ENCODE measurements at regions not wholly inside any gene's neighbourhood (a gene's known extent, or its start where the extent isn't known, plus 50 kb on each side); places are given as distances from the start of the nearest gene placed in this dataset.
A peak's percentile ranks its signal among the peaks of the same experiment; 100 is the strongest.

DNA sequence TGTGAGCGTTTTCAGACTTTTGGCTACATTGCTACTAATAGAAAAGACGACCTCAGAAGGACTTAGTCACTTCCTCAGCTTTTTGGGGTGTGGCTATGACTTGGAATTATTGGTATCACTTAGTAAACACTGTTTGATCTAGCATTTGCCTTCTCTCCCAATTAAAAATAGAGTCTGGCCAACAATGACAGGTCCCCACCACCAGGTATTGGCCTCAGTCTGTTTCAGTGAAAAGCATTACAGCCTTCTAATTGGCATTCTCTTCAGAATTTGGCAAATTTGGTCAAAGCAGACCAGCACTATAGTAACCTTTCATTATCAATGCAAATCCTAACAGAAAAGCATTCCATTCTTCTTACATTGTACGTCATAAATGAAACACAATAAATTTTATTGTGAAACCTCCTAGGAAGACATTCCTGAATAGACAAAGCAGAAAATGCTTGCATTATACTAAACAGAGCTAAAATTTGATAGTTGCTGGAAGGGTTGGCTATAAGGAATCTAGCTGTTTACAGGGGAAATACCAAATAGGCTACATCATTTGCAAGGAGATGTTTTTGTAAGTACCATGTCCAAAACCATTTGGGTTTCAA, 613.9 kb downstream of the IRS1 start:
- intact Hi-C loops (cut with micrococcal nuclease; ENCODE audit: unreplicated experiment): no loop called here
- BruUV-seq (replicated peaks): no TSS peak
- peaks cover 27% of the 10 kb centered on the region for H3K4me1 Mint-ChIP-seq (ENCODE audit: low read depth, unreplicated experiment)
- TF ChIP-seq, protein P1, sequence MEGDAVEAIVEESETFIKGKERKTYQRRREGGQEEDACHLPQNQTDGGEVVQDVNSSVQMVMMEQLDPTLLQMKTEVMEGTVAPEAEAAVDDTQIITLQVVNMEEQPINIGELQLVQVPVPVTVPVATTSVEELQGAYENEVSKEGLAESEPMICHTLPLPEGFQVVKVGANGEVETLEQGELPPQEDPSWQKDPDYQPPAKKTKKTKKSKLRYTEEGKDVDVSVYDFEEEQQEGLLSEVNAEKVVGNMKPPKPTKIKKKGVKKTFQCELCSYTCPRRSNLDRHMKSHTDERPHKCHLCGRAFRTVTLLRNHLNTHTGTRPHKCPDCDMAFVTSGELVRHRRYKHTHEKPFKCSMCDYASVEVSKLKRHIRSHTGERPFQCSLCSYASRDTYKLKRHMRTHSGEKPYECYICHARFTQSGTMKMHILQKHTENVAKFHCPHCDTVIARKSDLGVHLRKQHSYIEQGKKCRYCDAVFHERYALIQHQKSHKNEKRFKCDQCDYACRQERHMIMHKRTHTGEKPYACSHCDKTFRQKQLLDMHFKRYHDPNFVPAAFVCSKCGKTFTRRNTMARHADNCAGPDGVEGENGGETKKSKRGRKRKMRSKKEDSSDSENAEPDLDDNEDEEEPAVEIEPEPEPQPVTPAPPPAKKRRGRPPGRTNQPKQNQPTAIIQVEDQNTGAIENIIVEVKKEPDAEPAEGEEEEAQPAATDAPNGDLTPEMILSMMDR (IDR thresholded peaks at IDR 0.05; ENCODE audit: unreplicated experiment): no peak
- H3K36me3 Mint-ChIP-seq (ENCODE audit: insufficient read depth, unreplicated experiment): no peaks in the 10 kb centered on the region
- no peaks in the 10 kb centered on the region for H3K27me3 Mint-ChIP-seq (ENCODE audit: unreplicated experiment)
- H3K9me3 Mint-ChIP-seq (ENCODE audit: low read depth, unreplicated experiment): peaks cover 15% of the 10 kb centered on the region
- peak overlapping the region; percentile 94 for H3K27ac Mint-ChIP-seq (ENCODE audit: unreplicated experiment)
- no peak overlapping the region for H3K4me3 Mint-ChIP-seq (ENCODE audit: low read depth, unreplicated experiment)
- peak; percentile 37 for DNase-seq
- CTCF ChIA-PET: interaction anchor here (1.4 kb wide), 1 partner anchor 617 kb away, joined by 3 read pairs; no protein-coding TSS in a partner anchor

DNA sequence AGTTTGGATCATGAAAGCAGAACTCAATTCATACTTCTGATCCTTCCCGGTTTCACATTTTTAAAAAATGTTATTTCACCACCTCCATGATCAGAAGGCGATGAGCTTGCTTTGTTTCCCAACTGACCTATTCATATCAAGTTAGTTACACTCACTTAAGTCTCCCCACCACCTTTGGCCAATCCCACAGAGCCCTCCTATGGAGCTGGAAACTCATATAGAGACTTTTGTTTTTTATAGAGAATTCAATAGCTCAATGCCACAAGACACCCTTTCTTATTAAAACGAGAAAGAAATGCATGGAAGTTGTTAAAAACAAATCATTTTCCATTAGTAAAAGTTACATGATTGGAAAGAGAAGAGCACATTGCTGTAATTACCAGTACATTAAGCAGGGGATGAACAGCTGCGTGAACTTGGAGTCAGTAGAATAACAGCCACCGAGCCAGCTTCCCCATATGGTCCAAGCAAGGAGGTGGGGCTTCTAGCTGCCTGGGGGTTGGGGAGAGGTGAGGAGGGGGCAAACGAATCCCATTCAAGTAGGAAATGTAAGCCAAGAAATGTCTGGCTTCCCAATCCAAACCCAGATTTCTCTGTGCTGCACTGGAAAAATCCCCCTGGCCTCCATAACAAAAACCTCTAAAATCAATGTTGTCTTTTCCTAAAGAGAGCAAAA, 614.5 kb downstream of the IRS1 start:
- Mint-ChIP-seq H3K9me3 (ENCODE audit: low read depth, unreplicated experiment) (peaks cover 15% of the 10 kb centered on the region), H3K4me3 (ENCODE audit: low read depth, unreplicated experiment) (no peak overlapping the region), H3K27me3 (ENCODE audit: unreplicated experiment) (no peaks in the 10 kb centered on the region), H3K27ac (ENCODE audit: unreplicated experiment) (peak overlapping the region; percentile 94), H3K36me3 (ENCODE audit: insufficient read depth, unreplicated experiment) (no peaks in the 10 kb centered on the region), H3K4me1 (ENCODE audit: low read depth, unreplicated experiment) (peaks cover 27% of the 10 kb centered on the region)
- DNase-seq: peak; percentile 3
- CTCF ChIA-PET: interaction anchor here (1.4 kb wide), 2 partner anchors 296 to 617 kb away, joined by 3 to 4 read pairs; no protein-coding TSS in a partner anchor
- TF ChIP-seq, protein P1 (IDR thresholded peaks at IDR 0.05; ENCODE audit: unreplicated experiment): no peak
- TSS peak; percentile 81 for BruUV-seq (replicated peaks)
- intact Hi-C loops (cut with micrococcal nuclease; ENCODE audit: unreplicated experiment): no loop called here

DNA sequence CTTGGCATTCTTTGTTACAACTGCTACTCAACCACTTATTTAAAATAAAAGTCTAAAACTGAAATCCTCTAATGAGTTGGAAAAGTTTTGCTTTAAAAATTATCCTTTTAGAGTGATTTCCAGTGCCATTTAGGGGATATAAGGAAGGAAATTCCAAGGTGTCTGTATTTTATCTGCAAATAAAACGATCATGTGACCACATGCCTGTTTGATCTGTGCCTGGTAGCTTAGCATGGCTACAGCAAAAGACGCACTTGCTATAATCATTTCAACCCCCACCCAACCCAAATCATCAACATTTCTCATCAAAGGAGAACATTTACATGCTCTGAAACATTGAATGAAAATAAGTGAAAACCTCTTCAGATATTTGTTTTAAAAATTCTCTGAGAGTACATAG, 615.1 kb downstream of the IRS1 start:
- no peak for DNase-seq
- Mint-ChIP-seq H3K27me3 (ENCODE audit: unreplicated experiment) (no peaks in the 10 kb centered on the region), H3K4me1 (ENCODE audit: low read depth, unreplicated experiment) (peaks cover 27% of the 10 kb centered on the region), H3K9me3 (ENCODE audit: low read depth, unreplicated experiment) (peaks cover 15% of the 10 kb centered on the region), H3K4me3 (ENCODE audit: low read depth, unreplicated experiment) (no peak overlapping the region), H3K27ac (ENCODE audit: unreplicated experiment) (peak overlapping the region; percentile 94), H3K36me3 (ENCODE audit: insufficient read depth, unreplicated experiment) (no peaks in the 10 kb centered on the region)
- intact Hi-C loops (cut with micrococcal nuclease; ENCODE audit: unreplicated experiment): no loop called here
- CTCF ChIA-PET: interaction anchor here (1.4 kb wide), 2 partner anchors 295 to 618 kb away, joined by 3 to 4 read pairs; no protein-coding TSS in a partner anchor
- no TSS peak for BruUV-seq (replicated peaks)
- TF ChIP-seq, protein P1 (IDR thresholded peaks at IDR 0.05; ENCODE audit: unreplicated experiment): no peak

DNA sequence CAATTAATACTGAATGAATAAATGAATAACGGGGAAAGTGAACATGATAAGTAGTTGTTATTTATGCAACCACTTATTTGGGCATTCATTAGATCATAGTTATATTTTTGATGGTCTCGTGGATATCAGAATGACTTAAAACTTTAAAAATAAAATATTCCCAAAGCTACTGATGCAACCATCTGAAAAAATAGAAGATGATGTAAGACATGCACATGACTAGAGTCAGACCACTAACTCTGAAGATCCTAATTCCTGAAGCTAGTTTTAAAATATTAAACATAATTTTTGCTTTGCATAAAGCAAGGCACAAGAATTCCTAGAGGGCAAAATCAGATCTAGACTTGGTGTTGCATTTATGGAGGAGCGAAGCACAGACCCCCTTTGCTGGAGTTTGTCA, 616.1 kb downstream of the IRS1 start:
- CTCF ChIA-PET: interaction anchor here (0.7 to 1.4 kb wide), 2 partner anchors 31 to 294 kb away, joined by 3 to 4 read pairs; no protein-coding TSS in a partner anchor
- no TSS peak for BruUV-seq (replicated peaks)
- DNase-seq: no peak
- Mint-ChIP-seq H3K27me3 (ENCODE audit: unreplicated experiment) (no peaks in the 10 kb centered on the region), H3K4me1 (ENCODE audit: low read depth, unreplicated experiment) (peaks cover 21% of the 10 kb centered on the region), H3K4me3 (ENCODE audit: low read depth, unreplicated experiment) (no peak overlapping the region), H3K36me3 (ENCODE audit: insufficient read depth, unreplicated experiment) (no peaks in the 10 kb centered on the region), H3K9me3 (ENCODE audit: low read depth, unreplicated experiment) (peaks cover 12% of the 10 kb centered on the region), H3K27ac (ENCODE audit: unreplicated experiment) (no peak overlapping the region)
- TF ChIP-seq, protein P1 (IDR thresholded peaks at IDR 0.05; ENCODE audit: unreplicated experiment): no peak
- intact Hi-C loops (cut with micrococcal nuclease; ENCODE audit: unreplicated experiment): no loop called here

Measured in Calu3 (cell line).